ENCODE measurements at regions not wholly inside any gene's neighbourhood (a gene's known extent, or its start where the extent isn't known, plus 50 kb on each side); places are given as distances from the start of the nearest gene placed in this dataset.

GRCh38 chrX:26747877-26748276, 531.9 kb downstream of the MAGEB5 start:
- H3K9ac ChIP-seq, result no peak overlapping the region
- no peaks in the 10 kb centered on the region for H3K36me3 ChIP-seq (ENCODE audit: insufficient read depth)
- H4K20me1 ChIP-seq (ENCODE audit: insufficient read depth), result no peaks in the 10 kb centered on the region
- H3K4me2 ChIP-seq, result no peak overlapping the region
- no peaks in the 10 kb centered on the region for H3K4me1 ChIP-seq (ENCODE audit: low read depth, poor library complexity, severe bottlenecking)
- no peaks in the 10 kb centered on the region for H3K79me2 ChIP-seq (ENCODE audit: insufficient read depth, low read depth)
- H3K27ac ChIP-seq, result no peak overlapping the region
- no peak overlapping the region for H2AFZ ChIP-seq (ENCODE audit: low read depth)
- H3K27me3 ChIP-seq (ENCODE audit: insufficient read depth, low read depth), result no peaks in the 10 kb centered on the region
- no peak overlapping the region for H3K4me3 ChIP-seq (IDR thresholded peaks at IDR 0.05; ENCODE audit: insufficient read depth, low read depth, low read length)
- TF ChIP-seq, protein P1, sequence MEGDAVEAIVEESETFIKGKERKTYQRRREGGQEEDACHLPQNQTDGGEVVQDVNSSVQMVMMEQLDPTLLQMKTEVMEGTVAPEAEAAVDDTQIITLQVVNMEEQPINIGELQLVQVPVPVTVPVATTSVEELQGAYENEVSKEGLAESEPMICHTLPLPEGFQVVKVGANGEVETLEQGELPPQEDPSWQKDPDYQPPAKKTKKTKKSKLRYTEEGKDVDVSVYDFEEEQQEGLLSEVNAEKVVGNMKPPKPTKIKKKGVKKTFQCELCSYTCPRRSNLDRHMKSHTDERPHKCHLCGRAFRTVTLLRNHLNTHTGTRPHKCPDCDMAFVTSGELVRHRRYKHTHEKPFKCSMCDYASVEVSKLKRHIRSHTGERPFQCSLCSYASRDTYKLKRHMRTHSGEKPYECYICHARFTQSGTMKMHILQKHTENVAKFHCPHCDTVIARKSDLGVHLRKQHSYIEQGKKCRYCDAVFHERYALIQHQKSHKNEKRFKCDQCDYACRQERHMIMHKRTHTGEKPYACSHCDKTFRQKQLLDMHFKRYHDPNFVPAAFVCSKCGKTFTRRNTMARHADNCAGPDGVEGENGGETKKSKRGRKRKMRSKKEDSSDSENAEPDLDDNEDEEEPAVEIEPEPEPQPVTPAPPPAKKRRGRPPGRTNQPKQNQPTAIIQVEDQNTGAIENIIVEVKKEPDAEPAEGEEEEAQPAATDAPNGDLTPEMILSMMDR (conservative IDR thresholded peaks at IDR 0.05; ENCODE audit: low read depth, low read length), result no peak

DNA sequence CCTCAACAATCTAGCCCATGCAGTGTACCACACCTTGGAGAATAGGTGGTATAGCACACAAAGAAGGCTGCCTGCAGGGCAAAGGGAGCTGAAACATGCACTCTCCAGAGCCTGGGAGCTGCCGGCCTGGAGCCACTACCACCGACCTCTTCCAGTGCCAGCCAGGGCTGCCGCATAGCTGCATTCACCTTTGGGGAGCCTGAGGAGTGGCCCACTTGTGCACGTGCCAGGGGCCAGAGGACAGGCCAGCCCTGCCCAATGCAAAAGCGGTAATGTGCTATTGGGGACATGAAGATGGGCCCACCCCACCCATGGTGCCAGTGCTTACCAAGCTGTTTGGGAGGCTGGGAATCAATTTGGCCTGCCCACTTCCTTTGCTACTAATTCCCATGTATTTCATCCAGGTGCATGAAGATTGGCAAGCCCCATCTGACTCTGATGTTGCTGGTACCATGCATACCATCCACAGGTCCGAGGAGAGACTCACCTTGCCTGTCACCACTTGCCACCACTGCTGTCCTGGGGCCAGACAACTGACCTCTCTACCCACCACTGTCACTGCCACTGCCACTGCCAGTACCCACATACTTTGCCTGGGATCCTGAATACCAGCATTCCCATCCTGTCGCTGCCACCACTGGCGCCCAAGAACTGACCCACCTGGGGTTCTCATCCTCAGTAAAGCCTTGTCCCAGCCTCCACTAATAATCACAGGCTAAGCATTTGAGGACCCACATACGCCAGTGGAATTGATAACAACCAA, 506.9 kb downstream of the MAGEB5 start:
- TF ChIP-seq, protein P1 (conservative IDR thresholded peaks at IDR 0.05; ENCODE audit: low read depth, low read length), result no peak
- no peaks in the 10 kb centered on the region for H3K27me3 ChIP-seq (ENCODE audit: insufficient read depth, low read depth)
- H3K4me1 ChIP-seq (ENCODE audit: low read depth, poor library complexity, severe bottlenecking), result no peaks in the 10 kb centered on the region
- no peaks in the 10 kb centered on the region for H3K79me2 ChIP-seq (ENCODE audit: insufficient read depth, low read depth)
- no peaks in the 10 kb centered on the region for H3K36me3 ChIP-seq (ENCODE audit: insufficient read depth)
- H3K4me2 ChIP-seq, result no peak overlapping the region
- no peak overlapping the region for H3K4me3 ChIP-seq (IDR thresholded peaks at IDR 0.05; ENCODE audit: insufficient read depth, low read depth, low read length)
- H3K27ac ChIP-seq, result no peak overlapping the region
- H2AFZ ChIP-seq (ENCODE audit: low read depth), result no peak overlapping the region
- H4K20me1 ChIP-seq (ENCODE audit: insufficient read depth), result no peaks in the 10 kb centered on the region
- no peak overlapping the region for H3K9ac ChIP-seq

DNA sequence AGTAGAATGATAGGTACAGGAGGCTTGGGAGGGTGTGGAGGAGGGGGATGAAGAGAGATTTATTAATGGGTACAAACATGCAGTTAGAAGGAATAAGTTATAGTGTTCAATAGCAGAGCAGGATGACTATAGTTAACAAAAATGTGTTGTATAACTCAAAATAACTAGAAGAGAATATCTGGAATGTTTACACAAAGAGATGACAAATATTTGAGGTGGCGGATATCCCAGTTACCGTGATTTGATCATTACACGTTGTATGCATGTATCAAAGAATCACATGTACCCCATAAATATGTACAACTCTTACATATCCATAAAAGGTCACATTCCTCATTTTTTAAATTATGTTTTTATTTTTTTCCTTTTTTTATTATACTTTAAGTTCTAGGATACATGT, 456.6 kb downstream of the MAGEB5 start:
- Histone ChIP-seq H3K9ac (no peak overlapping the region), H4K20me1 (ENCODE audit: insufficient read depth) (no peaks in the 10 kb centered on the region), H2AFZ (ENCODE audit: low read depth) (no peak overlapping the region), H3K4me2 (no peak overlapping the region), H3K36me3 (ENCODE audit: insufficient read depth) (no peaks in the 10 kb centered on the region), H3K27me3 (ENCODE audit: insufficient read depth, low read depth) (no peaks in the 10 kb centered on the region), H3K79me2 (ENCODE audit: insufficient read depth, low read depth) (no peaks in the 10 kb centered on the region), H3K4me3 (IDR thresholded peaks at IDR 0.05; ENCODE audit: insufficient read depth, low read depth, low read length) (no peak overlapping the region), H3K4me1 (ENCODE audit: low read depth, poor library complexity, severe bottlenecking) (no peaks in the 10 kb centered on the region), H3K27ac (no peak overlapping the region)
- TF ChIP-seq, protein P1 (conservative IDR thresholded peaks at IDR 0.05; ENCODE audit: low read depth, low read length), result no peak

- Histone ChIP-seq H3K79me2 (ENCODE audit: insufficient read depth, low read depth) (no peaks in the 10 kb centered on the region), H3K4me2 (no peak overlapping the region), H3K4me3 (IDR thresholded peaks at IDR 0.05; ENCODE audit: insufficient read depth, low read depth, low read length) (no peak overlapping the region), H3K27me3 (ENCODE audit: insufficient read depth, low read depth) (no peaks in the 10 kb centered on the region), H3K4me1 (ENCODE audit: low read depth, poor library complexity, severe bottlenecking) (no peaks in the 10 kb centered on the region), H4K20me1 (ENCODE audit: insufficient read depth) (no peaks in the 10 kb centered on the region), H2AFZ (ENCODE audit: low read depth) (no peak overlapping the region), H3K27ac (no peak overlapping the region), H3K36me3 (ENCODE audit: insufficient read depth) (no peaks in the 10 kb centered on the region), H3K9ac (no peak overlapping the region)
- TF ChIP-seq, protein P1 (conservative IDR thresholded peaks at IDR 0.05; ENCODE audit: low read depth, low read length), result no peak
Observed at GRCh38 chrX:26670521-26670920, 454.6 kb downstream of the MAGEB5 start.
